Uterus (tissue), 3 donors: ENCODE measurements at regions not wholly inside any gene's neighbourhood (a gene's known extent, or its start where the extent isn't known, plus 50 kb on each side); places are given as distances from the start of the nearest gene placed in this dataset.
"Not testable (repeated sequence)": the region's sequence is repeated elsewhere in the genome, so short reads cannot be mapped to it uniquely, and the experiment has no call there.

Source experiments
- DNase-seq, 2 donors: peaks; one replicate each; pipeline ENCODE4 v3.0.0-alpha.2; 2019 to 2020
- H3K27ac ChIP-seq, 2 donors: fragments of 200-600 bp; sonication (generic); 1 replicate in 1 of 2; 2 replicates in 1 of 2; pipeline ENCODE4 v1.5.1; 2016 to 2018
- H3K27me3 ChIP-seq, 2 donors: fragments of 200-600 bp; sonication (generic); one replicate each; pipeline ENCODE4 v1.5.1; 2018 to 2019; ENCODE audit warnings: control low read depth in 1 of 2
- H3K36me3 ChIP-seq, 2 donors: fragments of 200-600 bp; sonication (generic); one replicate each; pipeline ENCODE4 v1.5.1; 2019; ENCODE audit warnings: control low read depth in 1 of 2
- H3K4me1 ChIP-seq, 2 donors: fragments of 200-600 bp; sonication (generic); one replicate each; pipeline ENCODE4 v1.5.1; 2018 to 2019; ENCODE audit warnings: control low read depth in 1 of 2
- H3K4me3 ChIP-seq, 2 donors: fragments of 200-600 bp; sonication (generic); 1 replicate in 1 of 2; 2 replicates in 1 of 2; pipeline ENCODE4 v1.5.1; 2018 to 2019; ENCODE audit warnings: mild to moderate bottlenecking in 1 of 2
- H3K9me3 ChIP-seq, 2 donors: fragments of 200-600 bp; sonication (generic); one replicate each; pipeline ENCODE4 v1.5.1; 2019; ENCODE audit warnings: control low read depth in 1 of 2
- CTCF ChIP-seq, 4 experiments: fragments of 200-600 bp in 2 of 4; fragments of 450-650 bp in 2 of 4; sonication (generic) in 2 of 4; IDR thresholded peaks; one replicate each; pipeline ENCODE4 v1.5.1; 2016 to 2019; ENCODE audit warnings: antibody characterized with exemption in 4 of 4, mild to moderate bottlenecking in 2 of 4, moderate library complexity in 1 of 4
- POLR2A ChIP-seq, 2 donors: fragments of 450-650 bp; IDR thresholded peaks; one replicate each; pipeline ENCODE4 v1.6.1; 2016; ENCODE audit warnings: antibody characterized with exemption in 2 of 2, mild to moderate bottlenecking in 1 of 2, moderate library complexity in 1 of 2
- intact Hi-C: fragments of 100-400 bp; cut with DNase I; formaldehyde crosslinking; loops from one replicate; pipeline ENCODE4 v1.15.1; 2023; ENCODE audit warnings: low total_unique reads
- donor health status: DM: yes; HTN: yes; CAD: no.

GRCh38 chrY:11070250-11071113, 1542.8 kb downstream of the TSPY10 start:
- H3K4me3 ChIP-seq = no peak overlapping the region
- H3K36me3 ChIP-seq = no peaks in the 10 kb centered on the region
- no peaks in the 10 kb centered on the region for H3K9me3 ChIP-seq
- intact Hi-C loops = no loop called here
- no peak for DNase-seq
- H3K27ac ChIP-seq = no peak overlapping the region
- no peaks in the 10 kb centered on the region for H3K27me3 ChIP-seq
- no peaks in the 10 kb centered on the region for H3K4me1 ChIP-seq
- TF ChIP-seq POLR2A (IDR thresholded peaks at IDR 0.05) (no peak), CTCF (IDR thresholded peaks at IDR 0.05) (no peak)

GRCh38 chrY:11085801-11086200, 1558.1 kb downstream of the TSPY10 start:
- H3K4me1 ChIP-seq, intact Hi-C loops, H3K9me3 ChIP-seq, H3K36me3 ChIP-seq, DNase-seq, H3K27me3 ChIP-seq, H3K4me3 ChIP-seq, H3K27ac ChIP-seq: not testable (repeated sequence)

- not testable (repeated sequence) for DNase-seq
Measured at GRCh38 chrY:11097498-11097897, 1569.8 kb downstream of the TSPY10 start.

GRCh38 chrY:11098419-11098818, 1570.7 kb downstream of the TSPY10 start:
- H3K4me1 ChIP-seq, H3K36me3 ChIP-seq, H3K27me3 ChIP-seq, H3K4me3 ChIP-seq, intact Hi-C loops, H3K27ac ChIP-seq, H3K9me3 ChIP-seq, DNase-seq: not testable (repeated sequence)

More at GRCh38 chrY:11097498-11097897, 1569.8 kb downstream of the TSPY10 start:
- H3K27me3 ChIP-seq, intact Hi-C loops, H3K27ac ChIP-seq, H3K9me3 ChIP-seq, H3K4me1 ChIP-seq, H3K36me3 ChIP-seq, H3K4me3 ChIP-seq: not testable (repeated sequence)

GRCh38 chrY:11099004-11099403, 1571.3 kb downstream of the TSPY10 start:
- no peaks in the 10 kb centered on the region for H3K27me3 ChIP-seq
- H3K4me1 ChIP-seq = no peaks in the 10 kb centered on the region
- no peak overlapping the region for H3K4me3 ChIP-seq
- H3K9me3 ChIP-seq = no peaks in the 10 kb centered on the region
- intact Hi-C loops = no loop called here
- TF ChIP-seq CTCF (IDR thresholded peaks at IDR 0.05) (no peak), POLR2A (IDR thresholded peaks at IDR 0.05) (no peak)
- no peak overlapping the region for H3K27ac ChIP-seq
- DNase-seq = no peak
- H3K36me3 ChIP-seq = no peaks in the 10 kb centered on the region

- intact Hi-C loops, DNase-seq, H3K4me1 ChIP-seq: not testable (repeated sequence)
Measured at GRCh38 chrY:11100472-11100871, 1572.8 kb downstream of the TSPY10 start.

GRCh38 chrY:11102987-11103386, 1575.3 kb downstream of the TSPY10 start:
- H3K36me3 ChIP-seq, H3K4me3 ChIP-seq, DNase-seq, H3K27me3 ChIP-seq, H3K9me3 ChIP-seq, intact Hi-C loops, H3K27ac ChIP-seq, H3K4me1 ChIP-seq: not testable (repeated sequence)

More at GRCh38 chrY:11100472-11100871, 1572.8 kb downstream of the TSPY10 start:
- not testable (repeated sequence) for H3K27me3 ChIP-seq, H3K4me3 ChIP-seq, H3K27ac ChIP-seq, H3K36me3 ChIP-seq, H3K9me3 ChIP-seq

- intact Hi-C loops, H3K27ac ChIP-seq, H3K36me3 ChIP-seq, H3K4me1 ChIP-seq, H3K4me3 ChIP-seq, H3K9me3 ChIP-seq, DNase-seq, H3K27me3 ChIP-seq: not testable (repeated sequence)
Measured at GRCh38 chrY:11107127-11107918, 1579.6 kb downstream of the TSPY10 start.

GRCh38 chrY:11151724-11152123, 1549.3 kb upstream of the USP9Y start:
- intact Hi-C loops, H3K27ac ChIP-seq, H3K4me3 ChIP-seq, DNase-seq, H3K36me3 ChIP-seq, H3K9me3 ChIP-seq, H3K27me3 ChIP-seq, H3K4me1 ChIP-seq: not testable (repeated sequence)

GRCh38 chrY:11156100-11156499, 1544.9 kb upstream of the USP9Y start:
- H3K9me3 ChIP-seq, intact Hi-C loops, DNase-seq: not testable (repeated sequence)

GRCh38 chrY:11156846-11157245, 1544.2 kb upstream of the USP9Y start:
- DNase-seq, intact Hi-C loops: not testable (repeated sequence)

More at GRCh38 chrY:11156100-11156499, 1544.9 kb upstream of the USP9Y start:
- H3K27ac ChIP-seq, H3K4me3 ChIP-seq, H3K4me1 ChIP-seq, H3K36me3 ChIP-seq, H3K27me3 ChIP-seq: not testable (repeated sequence)

More at GRCh38 chrY:11156846-11157245, 1544.2 kb upstream of the USP9Y start:
- not testable (repeated sequence) for H3K27ac ChIP-seq, H3K27me3 ChIP-seq, H3K4me1 ChIP-seq, H3K36me3 ChIP-seq, H3K9me3 ChIP-seq, H3K4me3 ChIP-seq
